B cell (primary cell): ENCODE measurements at regions not wholly inside any gene's neighbourhood (a gene's known extent, or its start where the extent isn't known, plus 50 kb on each side); places are given as distances from the start of the nearest gene placed in this dataset.

ENCODE experiments used
- EZH2 ChIP-seq: IDR thresholded peaks from 2 replicates; pipeline ENCODE4 v1.6.1; 2012; ENCODE audit warnings: borderline replicate concordance, low read depth, mild to moderate bottlenecking, moderate library complexity, low read length; ENCODE audit not compliant: insufficient read depth, poor library complexity, severe bottlenecking
- TF ChIP-seq, protein P1 (sequence below): fragments of 200-600 bp; IDR thresholded peaks from one replicate; pipeline ENCODE4 v1.8.0; 2022; ENCODE audit warnings: antibody characterized with exemption, mild to moderate bottlenecking

GRCh38 chr2:103012590-103012989 lies 250.8 kb downstream of the TMEM182 start:
- no peak for TF ChIP-seq EZH2
- TF ChIP-seq, protein P1, sequence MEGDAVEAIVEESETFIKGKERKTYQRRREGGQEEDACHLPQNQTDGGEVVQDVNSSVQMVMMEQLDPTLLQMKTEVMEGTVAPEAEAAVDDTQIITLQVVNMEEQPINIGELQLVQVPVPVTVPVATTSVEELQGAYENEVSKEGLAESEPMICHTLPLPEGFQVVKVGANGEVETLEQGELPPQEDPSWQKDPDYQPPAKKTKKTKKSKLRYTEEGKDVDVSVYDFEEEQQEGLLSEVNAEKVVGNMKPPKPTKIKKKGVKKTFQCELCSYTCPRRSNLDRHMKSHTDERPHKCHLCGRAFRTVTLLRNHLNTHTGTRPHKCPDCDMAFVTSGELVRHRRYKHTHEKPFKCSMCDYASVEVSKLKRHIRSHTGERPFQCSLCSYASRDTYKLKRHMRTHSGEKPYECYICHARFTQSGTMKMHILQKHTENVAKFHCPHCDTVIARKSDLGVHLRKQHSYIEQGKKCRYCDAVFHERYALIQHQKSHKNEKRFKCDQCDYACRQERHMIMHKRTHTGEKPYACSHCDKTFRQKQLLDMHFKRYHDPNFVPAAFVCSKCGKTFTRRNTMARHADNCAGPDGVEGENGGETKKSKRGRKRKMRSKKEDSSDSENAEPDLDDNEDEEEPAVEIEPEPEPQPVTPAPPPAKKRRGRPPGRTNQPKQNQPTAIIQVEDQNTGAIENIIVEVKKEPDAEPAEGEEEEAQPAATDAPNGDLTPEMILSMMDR: no peak
